Activated CD8-positive, alpha-beta memory T cell treated with anti-CD3 and anti-CD28 coated beads, Interleukin-2, amount 50 U/mL, for 4 hours (primary cell): ENCODE measurements at regions not wholly inside any gene's neighbourhood (a gene's known extent, or its start where the extent isn't known, plus 50 kb on each side); places are given as distances from the start of the nearest gene placed in this dataset.
"Not testable (repeated sequence)": the region's sequence is repeated elsewhere in the genome, so short reads cannot be mapped to it uniquely, and the experiment has no call there.

Source experiments
- DNase-seq: peaks from one replicate; pipeline ENCODE4 v3.0.0-alpha.2; 2020

DNA sequence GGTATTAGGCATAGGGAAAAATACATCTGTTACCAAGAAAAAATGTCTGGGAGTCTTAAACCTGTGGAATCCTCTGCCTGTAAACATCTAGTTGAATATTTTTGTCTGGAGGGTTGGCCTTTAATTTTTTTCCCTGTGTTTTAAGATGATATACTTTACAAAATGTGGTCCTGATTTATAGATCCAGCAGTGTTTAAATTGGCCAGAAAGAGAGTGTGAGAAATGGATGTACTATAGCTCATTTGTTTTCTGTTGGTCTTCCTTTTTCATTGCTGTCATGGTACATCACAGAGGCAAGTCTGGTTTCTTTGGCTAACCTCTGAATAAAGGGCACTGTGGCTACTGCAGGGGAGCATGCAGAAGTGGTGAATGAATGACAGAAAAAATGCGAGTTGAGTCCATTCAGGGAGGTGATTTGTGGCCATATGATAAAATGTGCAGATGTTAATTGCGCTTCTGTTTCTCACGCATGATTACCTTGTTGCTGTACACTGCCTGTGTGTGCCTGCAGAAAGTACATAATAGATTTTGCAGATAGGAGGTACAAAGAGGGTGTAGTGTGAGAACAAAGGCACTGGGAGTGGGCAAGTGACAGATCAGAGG is 150.0 kb downstream of the NFKBIZ start:
- DNase-seq: no peak

DNA sequence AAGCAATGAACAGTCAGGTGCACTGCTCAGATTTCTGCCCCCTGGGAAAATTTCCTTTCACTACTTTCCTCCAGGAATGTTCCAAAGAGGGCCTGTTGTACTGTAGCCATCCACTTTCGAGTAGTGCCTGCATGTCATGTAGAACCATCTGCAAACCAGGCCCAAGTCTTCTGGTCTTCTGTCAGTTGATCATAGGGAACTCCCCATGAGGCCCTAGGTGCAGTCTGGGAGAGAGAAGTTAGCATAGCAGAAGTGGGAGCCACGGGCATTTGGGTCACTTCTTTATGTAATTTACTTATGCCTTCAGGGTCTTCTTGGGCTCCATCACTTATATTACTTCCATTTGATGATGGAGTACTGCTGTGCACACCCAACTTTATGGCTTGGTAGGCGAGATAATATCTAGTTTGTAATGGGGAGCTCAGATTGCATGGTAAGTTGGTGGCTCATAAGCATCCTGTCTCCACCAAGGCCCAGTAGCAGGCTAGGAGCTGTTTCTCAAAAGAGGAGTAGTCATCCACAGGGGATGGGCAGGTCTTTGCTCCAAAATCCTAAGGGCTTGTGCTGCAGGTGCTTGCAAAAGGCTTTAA is 151.4 kb downstream of the NFKBIZ start:
- DNase-seq: no peak

DNA sequence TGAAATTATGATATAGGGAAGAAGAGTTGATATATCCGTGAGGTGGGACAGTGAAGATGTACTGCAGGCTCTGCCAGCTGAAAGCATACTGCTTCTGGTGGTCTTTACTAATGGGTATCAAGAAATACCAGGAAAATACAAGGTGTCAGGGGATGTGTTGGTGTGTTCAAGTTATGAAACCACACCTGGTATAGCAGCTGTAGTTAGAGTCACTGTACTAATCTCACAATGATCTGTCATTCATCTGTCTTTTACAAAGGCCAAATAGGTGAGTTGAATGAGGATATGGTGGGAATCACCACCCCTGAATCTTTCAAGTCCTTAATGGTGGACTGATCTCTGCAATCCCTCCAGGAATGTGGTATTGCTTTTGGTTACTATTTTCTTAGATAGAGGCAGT is 152.7 kb downstream of the NFKBIZ start:
- DNase-seq: no peak

DNA sequence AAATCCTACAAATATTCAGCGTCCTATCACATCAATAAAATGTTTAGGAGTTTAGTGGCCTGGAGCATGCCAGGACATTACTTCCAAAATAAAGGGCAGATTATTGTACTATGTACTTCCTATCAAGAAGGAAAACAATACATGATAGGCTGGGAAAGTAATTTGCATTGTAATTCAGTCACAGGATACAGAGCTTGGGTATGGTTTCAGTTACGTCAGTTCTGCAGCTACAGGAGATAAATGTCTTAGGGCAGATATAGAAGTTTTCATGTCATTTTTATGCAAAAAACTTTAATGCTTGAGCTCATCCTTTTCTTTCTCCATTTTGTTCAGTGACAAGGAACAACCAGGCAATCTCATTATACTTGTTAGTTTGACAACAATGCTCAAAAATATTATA is 155.2 kb downstream of the NFKBIZ start:
- DNase-seq: no peak

DNA sequence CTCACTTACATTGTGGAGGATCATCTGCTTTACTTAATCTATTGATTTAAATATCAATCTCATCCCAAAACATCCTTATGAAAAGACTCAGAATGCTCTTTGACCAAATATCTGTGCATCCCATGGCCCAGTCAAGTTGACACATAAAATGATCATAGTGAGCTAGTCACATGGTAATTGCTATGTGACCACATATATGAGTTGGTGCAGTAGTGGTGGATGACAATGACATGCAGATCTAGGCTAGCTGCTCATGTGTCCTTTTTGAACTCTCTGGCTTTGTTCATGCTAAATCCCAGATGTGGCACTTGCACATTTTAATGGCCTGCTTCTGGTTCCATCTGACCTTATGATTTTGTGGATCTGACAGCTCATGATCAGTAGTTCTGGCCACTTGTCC is 156.2 kb downstream of the NFKBIZ start:
- DNase-seq: no peak

DNA sequence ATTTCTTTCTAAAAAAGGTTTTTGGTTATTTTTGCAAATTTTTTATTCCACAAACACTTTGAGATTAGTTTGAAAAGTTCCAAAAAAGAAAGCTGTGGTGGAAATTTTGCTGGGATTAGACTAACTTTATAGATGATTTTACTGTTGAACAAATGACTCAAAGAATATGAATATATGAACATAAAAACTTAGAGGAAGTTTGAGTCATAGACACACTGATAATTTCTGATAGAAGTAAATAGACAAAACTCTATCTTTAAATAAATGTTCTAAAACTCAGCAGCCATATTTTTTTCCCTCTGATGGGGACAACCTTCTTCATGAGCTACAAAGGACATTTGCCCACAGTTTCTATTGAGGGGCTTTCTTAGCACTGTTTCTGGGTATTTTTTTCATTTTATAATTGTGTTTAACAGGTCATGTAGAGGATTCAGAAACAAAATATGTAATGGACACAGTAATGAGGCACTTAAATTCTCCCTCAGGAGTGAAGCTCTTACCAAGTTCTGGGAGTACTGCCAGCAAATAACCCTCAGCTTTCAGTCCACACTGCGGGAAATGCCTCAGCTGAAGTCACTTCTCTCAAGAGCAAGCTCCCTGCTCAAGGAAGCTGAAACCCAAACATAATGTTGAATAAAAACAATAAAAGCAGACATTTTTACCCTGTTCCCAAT is 157.6 kb downstream of the NFKBIZ start:
- no peak for DNase-seq

DNA sequence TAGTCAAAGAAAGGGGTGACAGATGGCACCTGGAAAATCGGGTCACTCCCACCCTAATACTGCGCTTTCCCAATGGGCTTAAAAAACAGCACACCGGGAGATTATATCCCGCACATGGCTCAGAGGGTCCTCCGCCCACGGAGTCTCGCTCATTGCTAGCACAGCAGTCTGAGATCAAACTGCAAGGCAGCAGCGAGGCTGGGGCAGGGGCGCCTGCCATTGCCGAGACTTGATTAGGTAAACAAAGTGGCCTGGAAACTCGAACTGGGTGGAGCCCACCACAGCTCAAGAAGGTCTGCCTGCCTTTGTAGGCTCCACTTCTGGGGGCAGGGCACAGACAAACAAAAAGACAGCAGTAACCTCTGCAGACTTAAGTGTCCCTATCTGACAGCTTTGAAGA is 159.1 kb downstream of the NFKBIZ start:
- not testable (repeated sequence) for DNase-seq

DNA sequence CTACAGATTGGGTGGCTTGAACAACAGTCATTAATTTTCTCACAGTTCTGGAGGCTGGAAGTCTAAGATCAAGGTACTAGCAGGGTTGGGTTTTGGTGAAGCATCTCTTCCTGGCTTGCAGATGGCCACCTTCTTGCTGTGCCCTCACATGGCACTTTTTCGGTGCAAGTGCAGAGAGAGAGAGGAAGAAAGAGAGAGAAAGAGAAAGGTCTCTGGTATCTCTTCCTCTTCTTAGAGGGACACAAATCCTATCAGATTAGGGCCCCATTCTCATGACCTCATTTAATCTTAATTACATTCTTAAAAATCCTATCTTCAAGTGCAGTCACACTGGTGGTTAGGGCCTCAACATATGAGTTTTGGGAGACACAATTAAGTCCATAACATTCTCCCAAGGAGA is 167.1 kb downstream of the NFKBIZ start:
- DNase-seq: no peak

DNA sequence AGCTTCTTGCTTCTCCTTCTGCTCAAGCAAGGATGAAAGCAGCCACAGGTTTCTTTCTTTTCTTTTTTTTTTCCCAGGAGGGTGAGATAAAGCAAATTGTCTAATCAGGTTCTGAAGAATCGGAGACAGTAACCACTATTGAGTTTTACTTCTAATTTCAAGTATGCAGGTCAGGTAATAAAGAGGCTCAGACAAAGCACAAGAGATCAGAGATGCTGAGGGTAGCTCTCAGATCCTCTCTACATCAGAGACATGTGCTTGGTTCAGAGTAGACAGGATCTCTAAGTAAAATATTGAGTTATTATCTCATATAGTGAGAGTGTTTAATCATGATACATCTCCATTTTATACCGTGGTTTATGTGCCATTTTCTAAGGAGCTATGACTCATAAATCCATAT is 168.5 kb downstream of the NFKBIZ start:
- DNase-seq: no peak

DNA sequence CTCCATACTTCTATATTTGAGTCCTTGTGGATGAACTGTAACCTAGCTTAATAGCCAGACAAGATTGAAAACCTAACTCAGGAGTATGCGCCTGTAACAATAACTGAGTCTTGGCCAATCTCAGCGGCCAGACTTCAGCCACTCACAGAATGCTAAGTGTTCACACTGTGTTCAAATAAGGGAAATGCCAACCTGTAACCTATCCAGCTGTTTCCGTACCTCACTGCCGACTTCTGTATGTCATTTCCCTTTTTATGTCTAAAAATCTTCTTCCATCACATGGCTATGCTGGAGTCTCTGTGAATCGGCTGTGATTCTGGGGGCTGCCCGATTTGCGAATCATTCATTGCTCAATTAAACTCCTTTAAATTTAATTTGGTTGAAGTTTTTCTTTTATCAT is 169.2 kb downstream of the NFKBIZ start:
- no peak for DNase-seq

DNA sequence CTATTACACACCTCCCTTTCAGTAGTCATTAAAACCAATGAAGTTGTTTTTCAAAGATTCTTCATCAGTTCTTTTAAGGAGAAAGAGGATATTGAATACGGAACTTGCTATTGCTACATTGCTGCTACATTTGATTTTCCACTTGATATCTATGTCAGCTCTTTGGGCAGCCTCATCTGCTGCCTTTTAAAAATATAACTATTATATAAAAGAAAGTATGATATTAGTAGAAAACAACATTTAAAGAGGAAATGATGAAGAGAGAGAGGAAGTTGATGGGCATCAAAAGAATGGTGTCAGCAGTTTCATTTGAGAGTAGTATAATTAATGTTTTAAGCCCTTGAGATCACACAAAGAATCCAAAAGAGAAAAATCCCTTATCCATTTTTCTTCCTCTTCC is 171.4 kb downstream of the NFKBIZ start:
- no peak for DNase-seq

DNA sequence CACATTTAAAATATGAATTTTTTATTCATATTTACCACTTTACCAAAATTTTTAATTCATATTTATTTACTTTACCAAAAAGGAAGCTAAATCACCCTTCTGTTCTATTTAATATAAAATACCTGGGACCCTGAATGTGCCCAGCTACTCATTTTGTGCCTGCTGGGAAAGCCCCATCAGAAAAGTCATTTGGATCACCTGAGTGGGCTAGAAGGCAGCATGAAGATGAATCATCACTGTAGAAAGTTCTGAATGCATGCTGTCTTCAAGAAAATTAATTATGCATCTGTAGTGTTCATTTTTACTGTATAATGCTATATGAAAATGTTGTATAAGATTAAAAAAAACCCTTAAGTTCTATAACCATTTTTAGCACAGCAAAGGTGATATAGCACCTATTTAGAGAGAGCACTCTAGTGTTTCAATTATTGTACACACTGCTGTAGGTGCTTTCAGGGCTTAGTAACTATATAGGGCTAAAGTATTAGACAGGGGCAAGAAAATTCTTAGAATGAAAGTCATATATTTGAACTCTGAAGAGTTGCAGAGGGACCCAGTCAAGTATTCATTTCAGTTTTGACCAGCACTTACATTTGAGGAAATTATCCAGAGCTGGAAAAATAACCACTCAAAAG is 175.1 kb downstream of the NFKBIZ start:
- DNase-seq: no peak

DNA sequence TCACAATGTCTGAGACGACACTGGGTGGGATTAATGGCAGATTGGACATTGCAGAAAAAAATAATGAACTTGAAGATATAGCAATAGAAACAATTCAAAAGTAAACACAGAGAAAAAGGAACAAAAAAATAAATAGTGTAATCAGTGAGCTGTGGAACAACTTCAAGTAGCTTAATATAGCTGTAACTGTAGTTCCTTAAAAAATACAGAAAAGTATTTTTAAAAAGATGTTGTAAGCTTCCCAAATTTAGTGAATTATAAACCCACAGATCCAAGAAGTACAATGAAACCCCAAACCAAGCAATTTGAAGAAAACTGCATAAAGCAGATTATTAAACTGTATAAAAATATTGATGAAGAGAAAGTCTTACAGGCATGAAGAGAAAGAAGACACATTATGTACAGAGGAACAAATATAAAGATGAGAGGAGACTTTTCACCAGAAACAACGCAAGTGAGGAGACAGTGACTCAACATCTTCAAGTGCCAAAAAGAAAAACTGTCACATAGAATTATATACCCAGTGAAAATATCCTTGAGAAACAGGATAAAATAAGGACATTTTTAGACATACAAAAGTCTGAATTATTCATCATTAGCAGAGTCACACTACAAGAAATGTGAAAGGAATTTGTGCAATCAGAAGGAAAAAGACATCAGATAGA is 176.4 kb downstream of the NFKBIZ start:
- no peak for DNase-seq

DNA sequence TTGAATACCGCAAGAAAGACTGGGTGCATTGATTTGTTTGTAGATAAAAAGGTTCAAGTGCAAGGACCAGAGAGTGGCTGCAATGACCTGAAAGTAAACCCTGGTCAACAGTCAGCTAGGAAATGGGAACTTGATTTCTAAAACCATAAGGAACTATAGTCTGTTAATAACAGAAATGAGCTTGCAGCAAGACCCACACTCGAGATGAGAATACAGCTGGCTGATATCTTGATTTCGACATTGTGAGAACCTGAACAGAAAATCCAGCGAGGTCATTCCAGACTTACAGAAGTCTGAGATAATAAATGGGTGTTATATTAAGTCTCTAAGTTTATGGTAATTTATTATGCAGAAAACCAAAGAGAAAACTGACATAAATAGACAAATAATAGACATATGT is 177.3 kb downstream of the NFKBIZ start:
- DNase-seq: no peak

DNA sequence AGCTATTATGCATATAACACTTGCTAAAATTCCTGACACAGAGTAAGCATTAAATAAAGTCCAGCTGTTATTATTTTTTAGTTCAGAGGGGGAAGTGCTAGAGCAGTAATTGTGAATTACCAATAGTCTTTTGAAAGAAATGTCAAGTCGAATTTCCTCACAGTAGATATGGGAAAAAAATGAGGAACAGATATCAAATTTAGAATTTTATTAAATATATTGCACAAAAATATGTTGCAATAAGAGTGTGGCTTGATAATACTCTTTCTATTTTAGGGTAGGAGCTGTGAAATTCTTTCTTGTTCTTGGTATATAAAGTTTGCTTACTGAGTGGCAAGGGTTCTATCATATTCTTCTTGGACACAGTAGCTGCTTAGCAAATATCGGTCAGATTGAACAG is 181.3 kb downstream of the NFKBIZ start:
- DNase-seq: no peak

DNA sequence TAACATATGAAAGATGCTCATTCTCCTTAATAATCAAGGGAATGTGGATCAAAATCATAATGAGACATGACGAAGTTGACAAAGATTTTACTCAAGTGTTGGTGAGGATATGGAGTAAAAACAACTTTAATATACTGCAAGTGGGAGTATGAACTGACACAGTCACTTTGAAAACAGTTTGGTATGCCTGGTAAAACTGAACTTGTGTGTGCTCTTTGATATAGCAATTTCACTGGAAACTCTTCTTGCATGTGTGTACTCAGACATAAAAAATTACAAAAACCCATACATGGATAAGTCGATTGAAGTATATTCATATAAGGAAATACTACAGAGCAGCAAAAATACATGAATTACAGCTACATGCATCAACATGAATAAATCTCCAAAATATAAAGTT is 182.5 kb downstream of the NFKBIZ start:
- no peak for DNase-seq

DNA sequence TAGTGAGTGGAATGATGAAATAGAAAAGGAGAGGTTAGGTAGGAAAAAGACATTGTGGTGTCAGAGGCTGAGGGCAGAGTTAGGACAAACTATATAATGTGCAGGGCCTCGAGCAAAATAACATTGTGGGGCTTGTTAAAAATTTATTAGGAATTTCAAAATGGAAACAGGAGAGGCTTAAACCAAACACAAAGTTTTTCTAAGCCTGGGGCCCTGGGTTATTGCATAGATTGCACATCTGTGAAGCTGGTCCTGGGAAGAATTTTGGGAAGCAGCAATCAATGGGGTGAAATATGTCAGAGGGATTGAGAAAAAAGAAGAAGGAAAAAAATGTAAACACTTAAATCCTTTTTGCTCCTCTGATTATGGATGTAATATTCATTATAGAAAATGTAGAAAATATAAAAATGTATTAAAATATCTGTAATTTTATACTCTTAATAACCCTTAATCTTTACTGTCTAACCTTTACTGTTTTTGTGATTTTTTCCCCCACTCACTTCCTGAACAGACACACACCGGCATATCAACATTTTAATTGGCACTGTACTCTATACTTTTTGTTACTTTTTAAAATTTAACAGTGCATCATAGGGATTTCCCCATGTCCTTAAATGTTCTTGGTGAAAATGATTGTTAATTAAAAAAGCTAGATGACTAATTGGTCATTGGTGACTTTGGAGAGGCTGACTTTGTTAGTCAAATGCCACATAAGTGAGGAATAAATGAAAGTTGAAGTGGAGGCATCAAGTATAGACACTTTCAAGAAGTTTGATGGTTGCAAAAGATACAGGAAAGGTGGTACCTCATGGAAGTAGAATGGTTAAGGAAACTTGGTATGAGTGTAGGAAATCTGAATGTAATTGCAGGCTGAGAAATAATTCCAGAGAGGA is 183.4 kb downstream of the NFKBIZ start:
- DNase-seq: no peak

DNA sequence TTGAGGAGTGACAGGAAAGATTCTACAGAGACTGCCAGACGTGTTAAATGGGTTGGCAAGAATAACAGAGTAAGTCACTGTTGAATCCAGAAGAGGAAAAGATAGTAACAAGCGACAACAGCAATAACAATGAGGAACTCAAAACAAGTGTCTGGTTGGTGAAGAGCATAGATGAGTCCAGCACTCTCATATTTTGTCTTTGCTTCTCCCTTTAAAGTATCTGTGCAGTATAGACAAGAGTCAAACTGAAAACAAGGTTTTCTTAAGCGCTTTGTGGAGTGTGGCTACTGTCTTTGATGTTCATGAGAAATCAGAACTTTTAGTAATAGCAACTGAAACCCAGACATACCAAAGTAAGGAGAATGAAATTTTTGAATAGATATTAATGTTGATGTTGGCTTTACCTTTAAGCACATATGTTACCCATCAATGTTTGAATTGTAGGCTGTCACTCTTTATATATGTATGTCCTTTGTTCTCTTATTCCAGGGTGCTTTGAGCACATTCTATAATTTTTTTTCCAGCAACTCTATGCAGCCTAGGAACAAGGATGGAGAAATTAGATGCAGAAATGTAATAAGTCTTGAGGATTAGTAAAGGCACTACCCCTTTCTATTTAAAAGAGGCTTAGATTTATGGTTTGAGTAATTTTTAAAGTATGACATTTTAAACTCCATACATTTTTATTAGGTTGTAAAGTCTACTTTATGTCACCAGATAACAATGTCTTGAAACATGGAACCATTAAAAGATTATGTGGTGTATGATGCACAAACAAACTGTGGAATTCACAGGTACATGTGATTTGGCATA is 185.5 kb downstream of the NFKBIZ start:
- DNase-seq: no peak

DNA sequence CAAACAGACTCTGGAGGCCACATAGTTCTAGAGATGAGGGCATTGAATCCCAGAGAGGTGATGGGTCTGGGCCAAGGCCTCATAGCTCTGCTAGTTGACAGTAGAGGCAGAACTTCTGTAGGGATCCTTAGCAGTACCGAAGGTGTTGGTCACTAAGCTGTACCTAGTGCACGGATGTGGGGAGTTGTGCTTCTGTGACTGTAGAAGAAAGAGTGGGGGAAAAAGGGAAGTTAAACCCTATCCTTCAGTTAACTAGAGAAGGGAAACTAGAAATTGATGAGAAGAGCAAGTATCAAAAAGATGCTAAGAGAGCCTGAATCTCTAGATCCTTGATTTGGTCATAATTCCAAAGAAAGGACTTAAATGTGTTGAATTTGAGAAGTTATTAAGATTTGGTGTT is 186.7 kb downstream of the NFKBIZ start:
- no peak for DNase-seq

DNA sequence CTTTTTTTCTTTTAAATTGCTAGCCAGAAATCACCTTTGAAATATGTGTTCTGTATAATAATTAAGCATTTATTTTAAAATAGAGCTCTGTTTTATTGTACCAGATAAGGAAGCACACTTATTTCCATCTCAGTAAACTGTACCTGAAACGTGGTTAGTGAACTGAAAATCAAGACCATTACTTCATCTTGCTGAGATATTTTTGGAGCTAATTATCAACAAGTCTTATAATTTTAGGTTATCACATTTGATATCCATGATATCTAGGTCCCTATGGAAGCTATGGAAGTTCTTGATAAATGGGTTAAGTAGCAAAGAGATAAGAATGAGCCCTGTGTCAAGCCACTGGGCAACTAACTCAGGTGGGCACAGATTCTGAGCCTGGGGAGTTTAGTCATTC is 187.2 kb downstream of the NFKBIZ start:
- no peak for DNase-seq

DNA sequence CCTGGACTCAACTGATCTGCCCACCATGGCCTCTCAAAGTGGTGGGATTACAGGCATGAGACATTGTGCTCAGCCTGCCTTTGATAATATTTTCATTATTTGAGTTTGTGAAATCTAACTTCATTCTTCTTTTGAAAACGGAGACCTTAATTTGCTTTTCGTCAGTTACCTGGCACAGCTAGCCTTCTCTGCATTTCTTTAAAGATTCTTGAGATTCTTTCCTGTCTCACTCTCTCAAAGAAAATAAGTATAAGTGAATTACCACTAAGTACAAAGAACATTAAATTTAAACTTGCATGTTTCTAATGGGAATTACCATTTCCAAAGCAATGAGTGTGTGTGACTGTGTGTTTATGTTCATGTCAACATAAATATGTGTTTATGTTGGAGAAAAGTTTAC is 187.9 kb downstream of the NFKBIZ start:
- no peak for DNase-seq

DNA sequence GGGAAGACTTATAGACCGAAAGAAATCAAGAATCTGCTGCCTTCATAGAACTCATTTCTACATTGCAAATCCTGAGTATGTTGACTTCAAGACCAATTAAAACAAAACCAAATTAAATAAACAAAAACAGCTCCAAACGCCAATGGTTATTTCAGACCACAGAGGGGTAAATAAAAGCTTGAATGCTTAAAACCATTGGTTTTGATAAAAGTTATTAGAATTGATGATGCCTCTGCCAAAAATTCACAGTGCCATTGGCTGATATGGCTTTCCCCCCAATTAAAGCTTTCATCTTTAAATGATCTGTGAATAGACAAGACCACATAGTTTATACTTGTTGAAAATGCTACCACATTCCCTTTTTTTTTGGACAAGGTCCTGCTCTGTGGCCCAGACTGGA is 188.5 kb downstream of the NFKBIZ start:
- DNase-seq: no peak
